Lower leg skin (tissue), 3 donors: ENCODE measurements at regions not wholly inside any gene's neighbourhood (a gene's known extent, or its start where the extent isn't known, plus 50 kb on each side); places are given as distances from the start of the nearest gene placed in this dataset.

ENCODE experiments used
- POLR2A ChIP-seq, 2 donors: fragments of 450-650 bp; IDR thresholded peaks; one replicate each; pipeline ENCODE4 v1.6.1; 2016 to 2017; ENCODE audit warnings: antibody characterized with exemption in 2 of 2, mild to moderate bottlenecking in 1 of 2, moderate library complexity in 1 of 2
- TF ChIP-seq, protein P1 (sequence below), 3 donors: fragments of 450-650 bp; IDR thresholded peaks; one replicate each; pipeline ENCODE4 v1.5.1; 2016; ENCODE audit warnings: antibody characterized with exemption in 3 of 3, mild to moderate bottlenecking in 3 of 3, moderate library complexity in 2 of 3

DNA sequence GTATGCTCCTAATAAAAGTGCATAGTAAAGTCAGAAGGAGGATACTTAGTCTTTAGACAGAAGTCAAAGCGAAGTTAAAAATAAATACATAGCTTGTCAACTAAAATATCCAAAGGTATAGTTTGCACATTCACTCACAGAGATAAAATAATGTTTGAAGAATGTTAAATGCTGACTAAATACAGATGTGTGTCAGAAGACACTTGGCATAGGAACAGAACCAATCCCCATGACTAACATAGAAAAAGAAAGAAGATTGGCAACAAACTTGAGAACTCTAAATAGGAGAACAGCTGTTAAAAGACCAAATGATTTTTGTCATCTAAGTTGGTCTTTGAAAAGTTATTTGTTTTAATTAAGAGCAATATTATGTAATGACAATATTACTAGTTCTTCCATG lies 1172.1 kb upstream of the RAG2 start:
- no peak for TF ChIP-seq POLR2A (IDR thresholded peaks at IDR 0.05)
- TF ChIP-seq, protein P1, sequence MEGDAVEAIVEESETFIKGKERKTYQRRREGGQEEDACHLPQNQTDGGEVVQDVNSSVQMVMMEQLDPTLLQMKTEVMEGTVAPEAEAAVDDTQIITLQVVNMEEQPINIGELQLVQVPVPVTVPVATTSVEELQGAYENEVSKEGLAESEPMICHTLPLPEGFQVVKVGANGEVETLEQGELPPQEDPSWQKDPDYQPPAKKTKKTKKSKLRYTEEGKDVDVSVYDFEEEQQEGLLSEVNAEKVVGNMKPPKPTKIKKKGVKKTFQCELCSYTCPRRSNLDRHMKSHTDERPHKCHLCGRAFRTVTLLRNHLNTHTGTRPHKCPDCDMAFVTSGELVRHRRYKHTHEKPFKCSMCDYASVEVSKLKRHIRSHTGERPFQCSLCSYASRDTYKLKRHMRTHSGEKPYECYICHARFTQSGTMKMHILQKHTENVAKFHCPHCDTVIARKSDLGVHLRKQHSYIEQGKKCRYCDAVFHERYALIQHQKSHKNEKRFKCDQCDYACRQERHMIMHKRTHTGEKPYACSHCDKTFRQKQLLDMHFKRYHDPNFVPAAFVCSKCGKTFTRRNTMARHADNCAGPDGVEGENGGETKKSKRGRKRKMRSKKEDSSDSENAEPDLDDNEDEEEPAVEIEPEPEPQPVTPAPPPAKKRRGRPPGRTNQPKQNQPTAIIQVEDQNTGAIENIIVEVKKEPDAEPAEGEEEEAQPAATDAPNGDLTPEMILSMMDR (IDR thresholded peaks at IDR 0.05) = no peak
